HepG2 (cell line): ENCODE measurements at regions not wholly inside any gene's neighbourhood (a gene's known extent, or its start where the extent isn't known, plus 50 kb on each side); places are given as distances from the start of the nearest gene placed in this dataset.

Source experiments
- ATAC-seq: fragments of 200-7000 bp; cut with Tn5 transposase; 3 replicates; pipeline ENCODE4 v1.9.1; 2020; ENCODE audit warnings: mild to moderate bottlenecking, moderate library complexity
- BruUV-seq: library from RNA; stranded (reverse); fragments of 400-500 nt; replicated peaks from 2 replicates; lab custom pipeline; 2021; lab: Mats Ljungman, UMichigan
- CTCF ChIA-PET: fragments of 300-600 bp; formaldehyde crosslinking; extraction: SDS; loops from one replicate; lab custom pipeline; 2021; ENCODE audit warnings: low total read pairs, inconsistent platforms, low intra/inter-chr PET ratio; lab: Yijun Ruan, JAX
- POLR2A ChIA-PET: fragments of 350-600 bp; sonication (Branson Sonifier 250); formaldehyde crosslinking; loops from one replicate; lab custom pipeline; 2020; ENCODE audit warnings: antibody characterized with exemption, inconsistent platforms; lab: Yijun Ruan, JAX
- DNase-seq: peaks from one replicate; pipeline ENCODE4 v3.0.0-alpha.2; 2015; ENCODE audit warnings: low spot score
- FAIRE-seq: peaks from 3 replicates; lab custom pipeline; 2011; peaks lifted over from hg19 to GRCh38; lab: Jason Lieb, UNC
- H2AFZ ChIP-seq: one replicate; pipeline ENCODE4 v1.6.1; 2011; ENCODE audit warnings: low read length, inconsistent platforms
- H3K27ac ChIP-seq: fragments of 300-600 bp; 3 replicates; pipeline ENCODE4 v1.8.0; 2011; ENCODE audit warnings: mixed run types, mild to moderate bottlenecking, mixed read lengths, low read length, inconsistent platforms; ENCODE audit not compliant: insufficient read depth; ENCODE audit errors: extremely low read length
- H3K27me3 ChIP-seq, 2 experiments: fragments of 200-600 bp in 1 of 2; 2 replicates in 1 of 2; 3 replicates in 1 of 2; pipeline versions ENCODE4 v1.6.0 to v1.8.0; 2011; ENCODE audit warnings: low read length in 2 of 2, mild to moderate bottlenecking in 2 of 2, moderate library complexity in 2 of 2, inconsistent platforms in 1 of 2; ENCODE audit not compliant: insufficient read depth in 2 of 2, control insufficient read depth in 1 of 2
- H3K36me3 ChIP-seq, 2 experiments: fragments of 200-600 bp in 1 of 2; replicated peaks in 1 of 2; 2 replicates in 1 of 2; 3 replicates in 1 of 2; pipeline versions ENCODE4 v1.5.1 to v1.8.0; 2011; ENCODE audit warnings: low read length in 2 of 2, inconsistent platforms in 1 of 2; ENCODE audit not compliant: insufficient read depth in 2 of 2, control insufficient read depth in 1 of 2
- H3K4me1 ChIP-seq: 2 replicates; pipeline ENCODE4 v1.5.1; 2012; ENCODE audit warnings: low read length, inconsistent platforms; ENCODE audit not compliant: insufficient read depth
- H3K4me2 ChIP-seq: 2 replicates; pipeline ENCODE4 v1.6.0; 2011; ENCODE audit warnings: low read depth, low read length, inconsistent platforms
- H3K4me3 ChIP-seq, 3 experiments: fragments of 200-600 bp in 1 of 3; sonication (generic), shearing (Covaris generic) in 1 of 3; replicated peaks in 1 of 3; 2 replicates each; pipeline ENCODE4 v1.5.1; 2011 to 2016; ENCODE audit warnings: low read length in 3 of 3, inconsistent platforms in 2 of 3, low read depth in 2 of 3, mild to moderate bottlenecking in 2 of 3, control low read depth in 1 of 3, mixed read lengths in 1 of 3; ENCODE audit not compliant: insufficient read depth in 1 of 3
- H3K79me2 ChIP-seq: one replicate; pipeline ENCODE4 v1.6.1; 2011; ENCODE audit warnings: low read length, inconsistent platforms; ENCODE audit not compliant: insufficient read depth
- H3K9ac ChIP-seq: 2 replicates; pipeline ENCODE4 v1.6.0; 2011; ENCODE audit warnings: mild to moderate bottlenecking, low read depth, low read length, inconsistent platforms; ENCODE audit not compliant: insufficient read depth
- H3K9me3 ChIP-seq: 2 replicates; pipeline ENCODE4 v1.5.1; 2012; ENCODE audit warnings: mild to moderate bottlenecking, low read length
- H4K20me1 ChIP-seq: 2 replicates; pipeline ENCODE4 v1.6.0; 2011; ENCODE audit warnings: inconsistent platforms, mild to moderate bottlenecking, low read length, moderate library complexity; ENCODE audit not compliant: insufficient read depth
- ARID2 ChIP-seq: sonication (generic); formaldehyde crosslinking; IDR thresholded peaks from 2 replicates; pipeline ENCODE4 v1.8.1; 2022; ENCODE audit warnings: mild to moderate bottlenecking, missing genetic modification reagents, borderline replicate concordance
- ATM ChIP-seq: fragments of 450-650 bp; IDR thresholded peaks from 2 replicates; pipeline ENCODE4 v1.7.1; 2017; ENCODE audit warnings: mild to moderate bottlenecking, borderline replicate concordance
- EEA1 ChIP-seq: sonication (generic); formaldehyde crosslinking; IDR thresholded peaks from 2 replicates; pipeline ENCODE4 v1.5.1; 2020; ENCODE audit warnings: mild to moderate bottlenecking, missing genetic modification reagents, borderline replicate concordance
- MBD4 ChIP-seq: IDR thresholded peaks from 2 replicates; pipeline ENCODE4 v1.6.1; 2012; ENCODE audit warnings: low read length, inconsistent platforms, borderline replicate concordance
- PLSCR1 ChIP-seq: sonication (generic); formaldehyde crosslinking; IDR thresholded peaks from 2 replicates; pipeline ENCODE4 v1.5.0; 2020; ENCODE audit warnings: missing genetic modification reagents, mild to moderate bottlenecking, borderline replicate concordance
- SALL2 ChIP-seq: sonication (generic); formaldehyde crosslinking; IDR thresholded peaks from 2 replicates; pipeline ENCODE4 v1.8.1; 2023; ENCODE audit warnings: mild to moderate bottlenecking, missing genetic modification reagents, inconsistent platforms
- SMAD1 ChIP-seq: sonication (generic); formaldehyde crosslinking; IDR thresholded peaks from 2 replicates; pipeline ENCODE4 v1.4.0; 2020; ENCODE audit warnings: missing genetic modification reagents, low read depth, mild to moderate bottlenecking, borderline replicate concordance
- U2AF2 ChIP-seq: fragments of 200-400 bp; formaldehyde crosslinking; IDR thresholded peaks from 2 replicates; pipeline ENCODE4 v1.6.1; 2017; ENCODE audit warnings: low read depth, mild to moderate bottlenecking, low read length
- ZFP1 ChIP-seq: IDR thresholded peaks from 2 replicates; pipeline ENCODE4 v1.6.1; 2016
- ZNF263 ChIP-seq: sonication (generic); formaldehyde crosslinking; IDR thresholded peaks from 2 replicates; pipeline ENCODE4 v1.4.0; 2020; ENCODE audit warnings: missing genetic modification reagents
- ZNF30 ChIP-seq: sonication (generic); formaldehyde crosslinking; IDR thresholded peaks from 2 replicates; pipeline ENCODE4 v1.5.0; 2020; ENCODE audit warnings: mild to moderate bottlenecking, missing genetic modification reagents
- ZNF414 ChIP-seq: sonication (generic); formaldehyde crosslinking; IDR thresholded peaks from 2 replicates; pipeline ENCODE4 v1.5.0; 2020; ENCODE audit warnings: missing genetic modification reagents
- ZNF710 ChIP-seq: sonication (generic); formaldehyde crosslinking; IDR thresholded peaks from 2 replicates; pipeline ENCODE4 v1.5.0; 2020; ENCODE audit warnings: mild to moderate bottlenecking, missing genetic modification reagents, borderline replicate concordance
- WGBS: methylation state at CpG from one replicate; pipeline ENCODE4 v1.1.6; 2017; ENCODE audit warnings: low lambda C conversion rate; 5-methylcytosine and 5-hydroxymethylcytosine counted together
- in situ Hi-C: cut with HindIII; loops from 2 replicates; pipeline ENCODE4 v1.10.0; 2017; ENCODE audit warnings: low pct_unique_long_range_greater_than_20kb; ENCODE audit not compliant: extremely low pct_ligation_motif_present
- intact Hi-C: fragments of 100-400 bp; cut with micrococcal nuclease; formaldehyde crosslinking; loops from one replicate; pipeline ENCODE4 v1.10.0; 2022; ENCODE audit not compliant: unreplicated experiment
- TF ChIP-seq, protein P1 (sequence below): IDR thresholded peaks from 2 replicates; pipeline ENCODE4 v1.6.1; 2016; ENCODE audit warnings: missing compliant biosample characterization, missing genetic modification reagents, borderline replicate concordance

DNA sequence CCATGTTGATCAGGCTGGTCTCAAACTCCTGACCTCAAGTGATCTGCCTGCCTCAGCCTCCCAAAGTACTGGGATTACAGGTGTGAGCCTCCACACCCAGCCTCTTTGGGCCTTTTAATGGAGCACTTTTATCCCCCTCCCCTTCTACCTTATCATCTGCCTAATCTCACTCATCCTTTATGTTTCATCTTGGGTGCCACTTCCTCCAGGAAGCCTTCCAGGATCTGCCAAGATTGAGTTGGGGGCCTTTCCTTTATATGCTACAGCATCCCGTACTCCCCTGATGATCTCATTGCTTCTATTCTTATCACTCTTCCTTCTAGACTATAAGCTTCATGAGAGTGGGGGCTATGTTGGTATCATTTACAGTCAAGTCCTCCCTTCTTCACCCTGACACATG lies 192.8 kb upstream of the WSCD1 start:
- H3K9ac ChIP-seq = no peak overlapping the region
- H2AFZ ChIP-seq = no peak overlapping the region
- TF ChIP-seq EEA1 (CRISPR knock-in tag) (no peak), ZNF414 (CRISPR knock-in tag) (no peak), ZNF30 (no peak), MBD4 (no peak), SMAD1 (CRISPR knock-in tag) (no peak), ARID2 (CRISPR knock-in tag) (no peak), U2AF2 (no peak), ZNF263 (no peak), PLSCR1 (CRISPR knock-in tag) (no peak), ZNF710 (no peak), ZFP1 (CRISPR knock-in tag) (no peak), SALL2 (CRISPR knock-in tag) (no peak), ATM (no peak)
- TF ChIP-seq, protein P1, sequence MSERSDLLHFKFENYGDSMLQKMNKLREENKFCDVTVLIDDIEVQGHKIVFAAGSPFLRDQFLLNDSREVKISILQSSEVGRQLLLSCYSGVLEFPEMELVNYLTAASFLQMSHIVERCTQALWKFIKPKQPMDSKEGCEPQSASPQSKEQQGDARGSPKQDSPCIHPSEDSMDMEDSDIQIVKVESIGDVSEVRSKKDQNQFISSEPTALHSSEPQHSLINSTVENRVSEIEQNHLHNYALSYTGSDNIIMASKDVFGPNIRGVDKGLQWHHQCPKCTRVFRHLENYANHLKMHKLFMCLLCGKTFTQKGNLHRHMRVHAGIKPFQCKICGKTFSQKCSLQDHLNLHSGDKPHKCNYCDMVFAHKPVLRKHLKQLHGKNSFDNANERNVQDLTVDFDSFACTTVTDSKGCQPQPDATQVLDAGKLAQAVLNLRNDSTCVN (CRISPR knock-in tag) = no peak
- H3K4me2 ChIP-seq = no peak overlapping the region
- ATAC-seq (no peak), DNase-seq (no peak), FAIRE-seq (no peak)
- no peak overlapping the region for H3K27ac ChIP-seq
- H4K20me1 ChIP-seq = no peaks in the 10 kb centered on the region
- H3K36me3 ChIP-seq = no peaks in the 10 kb centered on the region
- BruUV-seq = no TSS peak
- ChIA-PET CTCF (no interaction called here), POLR2A (no interaction called here)
- H3K27me3 ChIP-seq = no peaks in the 10 kb centered on the region
- in situ Hi-C loops = no loop called here
- 26% methylated on average over 1 of the region's 1 CpG for WGBS
- H3K79me2 ChIP-seq = no peaks in the 10 kb centered on the region
- intact Hi-C loops = no loop called here
- H3K4me3 ChIP-seq = no peak overlapping the region
- no peaks in the 10 kb centered on the region for H3K9me3 ChIP-seq
- H3K4me1 ChIP-seq = peaks cover 8% of the 10 kb centered on the region; the same call in 1 of the 2 replicates
